Liver (tissue), 3 donors: ENCODE measurements at regions not wholly inside any gene's neighbourhood (a gene's known extent, or its start where the extent isn't known, plus 50 kb on each side); places are given as distances from the start of the nearest gene placed in this dataset.

ENCODE experiments used
- ATF3 ChIP-seq: IDR thresholded peaks from 2 replicates; pipeline ENCODE4 v1.6.1; 2016; ENCODE audit warnings: antibody characterized with exemption
- CTCF ChIP-seq: fragments of 150-350 bp; IDR thresholded peaks from 2 replicates; pipeline ENCODE4 v1.5.1; 2017; ENCODE audit warnings: improper control_type of control experiment, low read depth, low read length; ENCODE audit not compliant: missing input control
- ZBTB33 ChIP-seq: IDR thresholded peaks from 2 replicates; pipeline ENCODE4 v1.6.1; 2016; ENCODE audit warnings: antibody characterized with exemption
- donor health status: healthy.
- donor health status: healthy.

- TF ChIP-seq CTCF, result no peak
- TF ChIP-seq ZBTB33, result no peak
- TF ChIP-seq ATF3, result no peak
Observed at GRCh38 chr2:183543222-183543621, 419.0 kb downstream of the NUP35 start.
